Mucosa of descending colon (tissue), 3 donors: ENCODE measurements at regions not wholly inside any gene's neighbourhood (a gene's known extent, or its start where the extent isn't known, plus 50 kb on each side); places are given as distances from the start of the nearest gene placed in this dataset.
"Not testable (repeated sequence)": the region's sequence is repeated elsewhere in the genome, so short reads cannot be mapped to it uniquely, and the experiment has no call there.

ENCODE experiments used
- ATAC-seq: fragments of 200-7000 bp; cut with Tn5 transposase; one replicate; pipeline ENCODE4 v1.9.1; 2020; ENCODE audit warnings: mild to moderate bottlenecking, moderate library complexity
- DNase-seq, 3 donors: peaks; one replicate each; pipeline ENCODE4 v3.0.0-alpha.2; 2020
- H3K36me3 ChIP-seq: fragments of 200-600 bp; one replicate; pipeline ENCODE4 v1.8.0; 2021; ENCODE audit warnings: low read depth, mild to moderate bottlenecking
- H3K4me1 ChIP-seq: fragments of 200-600 bp; one replicate; pipeline ENCODE4 v1.8.0; 2021; ENCODE audit warnings: low read depth, mild to moderate bottlenecking
- H3K4me3 ChIP-seq: fragments of 200-600 bp; one replicate; pipeline ENCODE4 v1.8.0; 2021; ENCODE audit warnings: mild to moderate bottlenecking
- H3K9me3 ChIP-seq: fragments of 200-600 bp; one replicate; pipeline ENCODE4 v1.8.0; 2021; ENCODE audit warnings: mild to moderate bottlenecking
- intact Hi-C, 2 donors: fragments of 100-400 bp; cut with DNase I in 1 of 2; cut with micrococcal nuclease in 1 of 2; formaldehyde crosslinking; loops; one replicate each; pipeline versions ENCODE4 v1.11.0 to v1.11.1; 2022; cut with DNase I, micrococcal nuclease
- donor health status: DM: no; HTN: no; CAD: no; lungs with moderate emphysema.
- donor health status: DM: no; HTN: no; CAD: no.
- donor health status: DM: no; HTN: yes; CAD: no.

GRCh38 chr17:46460129-46460528, 52.1 kb upstream of the LRRC37A2 start:
- ATAC-seq, H3K4me3 ChIP-seq, H3K4me1 ChIP-seq, intact Hi-C loops, DNase-seq, H3K9me3 ChIP-seq, H3K36me3 ChIP-seq: not testable (repeated sequence)

- H3K36me3 ChIP-seq, ATAC-seq, DNase-seq, H3K9me3 ChIP-seq, H3K4me3 ChIP-seq, H3K4me1 ChIP-seq, intact Hi-C loops: not testable (repeated sequence)
Observed at GRCh38 chr17:46455069-46455468, 57.2 kb upstream of the LRRC37A2 start.

GRCh38 chr17:46454572-46454971, 57.7 kb upstream of the LRRC37A2 start:
- H3K9me3 ChIP-seq, ATAC-seq, H3K36me3 ChIP-seq, intact Hi-C loops, H3K4me3 ChIP-seq, H3K4me1 ChIP-seq, DNase-seq: not testable (repeated sequence)

- H3K36me3 ChIP-seq, ATAC-seq, DNase-seq, H3K4me3 ChIP-seq, H3K4me1 ChIP-seq, intact Hi-C loops, H3K9me3 ChIP-seq: not testable (repeated sequence)
Observed at GRCh38 chr17:46453077-46453476, 59.2 kb upstream of the LRRC37A2 start.

- H3K36me3 ChIP-seq, intact Hi-C loops, H3K9me3 ChIP-seq, DNase-seq, H3K4me3 ChIP-seq, H3K4me1 ChIP-seq: not testable (repeated sequence)
- peak; percentile 45 for ATAC-seq
Observed at GRCh38 chr17:46445849-46446248, 66.4 kb upstream of the LRRC37A2 start.

- DNase-seq, H3K4me3 ChIP-seq, ATAC-seq, intact Hi-C loops, H3K4me1 ChIP-seq, H3K36me3 ChIP-seq, H3K9me3 ChIP-seq: not testable (repeated sequence)
Observed at GRCh38 chr17:46445411-46445810, 66.9 kb upstream of the LRRC37A2 start.

- H3K36me3 ChIP-seq, H3K4me3 ChIP-seq, H3K4me1 ChIP-seq, DNase-seq, ATAC-seq, H3K9me3 ChIP-seq, intact Hi-C loops: not testable (repeated sequence)
Observed at GRCh38 chr17:46442153-46442552, 70.1 kb upstream of the LRRC37A2 start.

GRCh38 chr17:46440665-46441064, 71.6 kb upstream of the LRRC37A2 start:
- H3K4me1 ChIP-seq, H3K4me3 ChIP-seq, DNase-seq, H3K36me3 ChIP-seq, intact Hi-C loops, ATAC-seq, H3K9me3 ChIP-seq: not testable (repeated sequence)

GRCh38 chr17:46434450-46435062, 73.0 kb upstream of the ARL17B start:
- H3K4me3 ChIP-seq, intact Hi-C loops, H3K36me3 ChIP-seq, DNase-seq, H3K9me3 ChIP-seq, H3K4me1 ChIP-seq: not testable (repeated sequence)
- ATAC-seq: peak; percentile 58

GRCh38 chr17:46430300-46430699, 68.7 kb upstream of the ARL17B start:
- H3K4me3 ChIP-seq, H3K4me1 ChIP-seq, DNase-seq, ATAC-seq, intact Hi-C loops, H3K9me3 ChIP-seq, H3K36me3 ChIP-seq: not testable (repeated sequence)

GRCh38 chr17:46429675-46430074, 68.1 kb upstream of the ARL17B start:
- DNase-seq, H3K4me3 ChIP-seq, H3K9me3 ChIP-seq, ATAC-seq, H3K4me1 ChIP-seq, intact Hi-C loops, H3K36me3 ChIP-seq: not testable (repeated sequence)

- H3K4me3 ChIP-seq, H3K4me1 ChIP-seq, intact Hi-C loops, H3K9me3 ChIP-seq, H3K36me3 ChIP-seq, ATAC-seq, DNase-seq: not testable (repeated sequence)
Observed at GRCh38 chr17:46424187-46424884, 62.8 kb upstream of the ARL17B start.

- H3K9me3 ChIP-seq, H3K4me1 ChIP-seq, ATAC-seq, intact Hi-C loops, DNase-seq, H3K36me3 ChIP-seq, H3K4me3 ChIP-seq: not testable (repeated sequence)
Observed at GRCh38 chr17:46417907-46418306, 56.3 kb upstream of the ARL17B start.

- H3K9me3 ChIP-seq, H3K36me3 ChIP-seq, H3K4me3 ChIP-seq, DNase-seq, H3K4me1 ChIP-seq, intact Hi-C loops, ATAC-seq: not testable (repeated sequence)
Observed at GRCh38 chr17:46417261-46417660, 55.7 kb upstream of the ARL17B start.

GRCh38 chr17:46414559-46414958, 53.0 kb upstream of the ARL17B start:
- DNase-seq, intact Hi-C loops, H3K9me3 ChIP-seq, H3K4me3 ChIP-seq, ATAC-seq, H3K36me3 ChIP-seq, H3K4me1 ChIP-seq: not testable (repeated sequence)
